Renal pelvis (tissue), 1 donor: ENCODE measurements at regions not wholly inside any gene's neighbourhood (a gene's known extent, or its start where the extent isn't known, plus 50 kb on each side); places are given as distances from the start of the nearest gene placed in this dataset.

Experiments used
- DNase-seq: peaks from one replicate; pipeline ENCODE4 v3.0.0-alpha.2; 2013

GRCh38 chr19:30215248-30215647 is 156.9 kb upstream of the ZNF536 start:
- no peak for DNase-seq

- DNase-seq, result no peak
These were observed 155.7 kb upstream of the ZNF536 start for GRCh38 chr19:30216453-30216852.

- DNase-seq, result no peak
These were observed 154.7 kb upstream of the ZNF536 start for GRCh38 chr19:30217461-30217860.

GRCh38 chr19:30219702-30220101 is 152.5 kb upstream of the ZNF536 start:
- no peak for DNase-seq

- DNase-seq, result no peak
These were observed 151.0 kb upstream of the ZNF536 start for GRCh38 chr19:30221176-30221575.

- no peak for DNase-seq
These were observed 149.7 kb upstream of the ZNF536 start for GRCh38 chr19:30222428-30222873.

GRCh38 chr19:30222992-30223865 is 149.0 kb upstream of the ZNF536 start:
- no peak for DNase-seq

- no peak for DNase-seq
These were observed 148.1 kb upstream of the ZNF536 start for GRCh38 chr19:30223866-30224688.

- no peak for DNase-seq
These were observed 147.2 kb upstream of the ZNF536 start for GRCh38 chr19:30224689-30225606.

GRCh38 chr19:30225676-30226463 is 146.3 kb upstream of the ZNF536 start:
- no peak for DNase-seq

GRCh38 chr19:30226464-30227011 is 145.6 kb upstream of the ZNF536 start:
- DNase-seq, result no peak

- no peak for DNase-seq
These were observed 145.1 kb upstream of the ZNF536 start for GRCh38 chr19:30227012-30227621.

GRCh38 chr19:30227661-30228112 is 144.5 kb upstream of the ZNF536 start:
- peak; percentile 80 for DNase-seq

- no peak for DNase-seq
These were observed 143.9 kb upstream of the ZNF536 start for GRCh38 chr19:30228113-30228834.

- DNase-seq, result no peak
These were observed 143.2 kb upstream of the ZNF536 start for GRCh38 chr19:30228835-30229524.

- DNase-seq, result no peak
These were observed 142.5 kb upstream of the ZNF536 start for GRCh38 chr19:30229525-30230174.

- no peak for DNase-seq
These were observed 140.5 kb upstream of the ZNF536 start for GRCh38 chr19:30231408-30232318.
